SK-N-MC (cell line): ENCODE measurements at regions not wholly inside any gene's neighbourhood (a gene's known extent, or its start where the extent isn't known, plus 50 kb on each side); places are given as distances from the start of the nearest gene placed in this dataset.

Experiments used
- DNase-seq: peaks from one replicate; pipeline ENCODE4 v3.0.0-alpha.2; 2011; ENCODE audit warnings: low read depth, low spot score
- H3K27ac ChIP-seq: fragments of 200-600 bp; sonication (generic); 2 replicates; pipeline ENCODE4 v1.5.1; 2016; ENCODE audit warnings: mixed run types
- H3K36me3 ChIP-seq: fragments of 200-600 bp; sonication (generic); 2 replicates; pipeline ENCODE4 v1.6.1; 2017; ENCODE audit warnings: antibody characterized with exemption, low read length, mixed read lengths; ENCODE audit not compliant: insufficient read depth
- H3K4me3 ChIP-seq: fragments of 200-600 bp; sonication (generic); 2 replicates; pipeline ENCODE4 v1.5.1; 2016
- H3K9ac ChIP-seq: fragments of 200-600 bp; sonication (generic); 2 replicates; pipeline ENCODE4 v1.8.0; 2017; ENCODE audit warnings: mixed run types, mixed read lengths; ENCODE audit not compliant: insufficient read length
- H3K9me3 ChIP-seq: fragments of 200-600 bp; sonication (generic); 2 replicates; pipeline ENCODE4 v1.6.1; 2017; ENCODE audit warnings: low read depth, mild to moderate bottlenecking, antibody characterized with exemption, low read length, moderate library complexity, mixed read lengths
- EZH2 ChIP-seq: fragments of 200-600 bp; sonication (generic); IDR thresholded peaks from one replicate; pipeline ENCODE4 v1.6.1; 2017; ENCODE audit warnings: antibody characterized with exemption
- FOXP2 ChIP-seq: optimal IDR thresholded peaks from 2 replicates; pipeline ENCODE3; 2011; ENCODE audit warnings: mild to moderate bottlenecking, moderate library complexity; ENCODE audit not compliant: insufficient read depth; ENCODE audit errors: extremely low read length, control extremely low read depth
- POLR2AphosphoS5 ChIP-seq: IDR thresholded peaks from 2 replicates; pipeline ENCODE4 v1.6.1; 2012; ENCODE audit warnings: mild to moderate bottlenecking, low read depth, low read length, borderline replicate concordance

GRCh38 chr3:8224941-8225340, 276.7 kb upstream of the LMCD1 start:
- Histone ChIP-seq H3K36me3 (no peaks in the 10 kb centered on the region), H3K4me3 (no peak overlapping the region), H3K27ac (no peak overlapping the region), H3K9me3 (no peaks in the 10 kb centered on the region), H3K9ac (no peak overlapping the region)
- no peak for DNase-seq
- TF ChIP-seq EZH2: no peak
- no peak for TF ChIP-seq POLR2AphosphoS5
- TF ChIP-seq FOXP2: no peak

- Histone ChIP-seq H3K27ac (no peak overlapping the region), H3K9me3 (no peaks in the 10 kb centered on the region), H3K9ac (no peak overlapping the region), H3K36me3 (no peaks in the 10 kb centered on the region), H3K4me3 (no peak overlapping the region)
- DNase-seq: no peak
- TF ChIP-seq EZH2 (no peak), FOXP2 (no peak), POLR2AphosphoS5 (no peak)
These were observed 267.7 kb upstream of the LMCD1 start for GRCh38 chr3:8233938-8234337.

DNA sequence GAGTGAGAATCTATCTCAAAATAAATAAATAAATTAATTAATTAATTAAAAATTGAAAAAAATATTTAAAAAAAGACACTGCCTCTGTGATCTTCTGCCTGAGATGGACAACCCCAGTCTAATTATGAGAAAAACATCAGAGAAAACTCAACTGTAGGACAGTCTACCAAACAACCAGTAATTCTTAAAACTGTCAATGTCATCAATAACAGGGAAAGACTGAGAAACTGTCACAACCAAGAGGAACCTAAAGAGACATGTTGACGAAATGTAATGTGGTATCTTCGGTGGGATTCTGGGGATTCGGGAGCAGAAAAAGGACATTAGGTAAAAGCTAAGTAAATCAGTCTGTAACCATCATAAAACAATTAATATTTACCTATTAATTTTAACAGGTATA, 265.4 kb upstream of the LMCD1 start:
- Histone ChIP-seq H3K36me3 (no peaks in the 10 kb centered on the region), H3K27ac (no peak overlapping the region), H3K9ac (no peak overlapping the region)

GRCh38 chr3:8237893-8238292, 263.7 kb upstream of the LMCD1 start:
- Histone ChIP-seq H3K4me3 (no peak overlapping the region), H3K9ac (no peak overlapping the region), H3K9me3 (no peaks in the 10 kb centered on the region), H3K36me3 (no peaks in the 10 kb centered on the region), H3K27ac (peak overlapping the region; percentile 85)
- TF ChIP-seq EZH2 (no peak), POLR2AphosphoS5 (no peak), FOXP2 (no peak)
- DNase-seq: peak; percentile 1

More for the DNA sequence above, 265.4 kb upstream of the LMCD1 start:
- no peak for DNase-seq
- Histone ChIP-seq H3K4me3 (no peak overlapping the region), H3K9me3 (no peaks in the 10 kb centered on the region)
- TF ChIP-seq FOXP2: no peak
- TF ChIP-seq EZH2: no peak
- no peak for TF ChIP-seq POLR2AphosphoS5

DNA sequence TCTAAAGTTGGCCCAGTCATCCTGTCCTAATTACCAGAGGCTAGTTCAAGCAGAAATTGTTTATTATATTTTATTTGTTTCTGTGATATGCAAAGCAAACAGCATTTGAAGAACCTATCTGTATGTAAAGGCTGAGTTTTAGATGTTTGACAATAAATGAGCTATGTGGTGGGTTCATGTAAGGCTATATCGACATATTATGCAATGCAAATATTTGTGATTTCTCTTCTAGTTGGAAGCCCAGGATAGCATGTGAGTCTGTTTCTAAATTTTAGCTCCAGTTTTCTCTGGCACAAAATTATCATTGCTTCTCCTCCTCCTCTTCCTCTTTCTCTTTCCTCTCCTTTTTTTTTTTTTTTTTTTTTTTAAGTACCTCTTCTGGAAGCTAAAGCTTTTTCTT, 263.2 kb upstream of the LMCD1 start:
- Histone ChIP-seq H3K27ac (peak overlapping the region; percentile 85), H3K36me3 (no peaks in the 10 kb centered on the region), H3K9ac (no peak overlapping the region), H3K4me3 (no peak overlapping the region), H3K9me3 (no peaks in the 10 kb centered on the region)
- TF ChIP-seq POLR2AphosphoS5: no peak
- no peak for TF ChIP-seq EZH2
- TF ChIP-seq FOXP2: no peak
- no peak for DNase-seq

DNA sequence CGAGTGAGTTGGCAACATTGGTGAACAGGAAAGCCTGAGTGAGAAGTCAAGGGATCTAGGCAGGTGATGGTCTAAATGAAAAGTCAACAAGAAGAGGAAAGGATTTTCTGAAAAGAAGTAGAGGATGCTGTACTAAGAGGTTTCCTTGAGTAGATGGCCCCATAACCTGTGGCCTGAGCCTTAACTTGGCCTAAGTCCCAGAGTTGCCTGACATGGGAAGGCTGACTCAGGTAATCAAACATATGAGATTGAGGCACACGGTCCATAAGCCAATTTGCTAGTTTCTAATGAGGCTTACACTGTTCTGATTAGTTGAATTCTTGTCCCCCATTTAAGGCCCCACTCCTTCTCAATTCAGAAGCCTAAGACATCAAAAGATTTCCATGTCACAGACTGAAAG, 262.5 kb upstream of the LMCD1 start:
- H3K9ac ChIP-seq: no peak overlapping the region
- H3K4me3 ChIP-seq: no peak overlapping the region
- no peak for DNase-seq
- peak overlapping the region; percentile 36; the same call in 1 of the 2 replicates for H3K27ac ChIP-seq
- no peaks in the 10 kb centered on the region for H3K9me3 ChIP-seq
- TF ChIP-seq POLR2AphosphoS5: no peak
- no peak for TF ChIP-seq FOXP2
- no peak for TF ChIP-seq EZH2
- H3K36me3 ChIP-seq: no peaks in the 10 kb centered on the region

DNA sequence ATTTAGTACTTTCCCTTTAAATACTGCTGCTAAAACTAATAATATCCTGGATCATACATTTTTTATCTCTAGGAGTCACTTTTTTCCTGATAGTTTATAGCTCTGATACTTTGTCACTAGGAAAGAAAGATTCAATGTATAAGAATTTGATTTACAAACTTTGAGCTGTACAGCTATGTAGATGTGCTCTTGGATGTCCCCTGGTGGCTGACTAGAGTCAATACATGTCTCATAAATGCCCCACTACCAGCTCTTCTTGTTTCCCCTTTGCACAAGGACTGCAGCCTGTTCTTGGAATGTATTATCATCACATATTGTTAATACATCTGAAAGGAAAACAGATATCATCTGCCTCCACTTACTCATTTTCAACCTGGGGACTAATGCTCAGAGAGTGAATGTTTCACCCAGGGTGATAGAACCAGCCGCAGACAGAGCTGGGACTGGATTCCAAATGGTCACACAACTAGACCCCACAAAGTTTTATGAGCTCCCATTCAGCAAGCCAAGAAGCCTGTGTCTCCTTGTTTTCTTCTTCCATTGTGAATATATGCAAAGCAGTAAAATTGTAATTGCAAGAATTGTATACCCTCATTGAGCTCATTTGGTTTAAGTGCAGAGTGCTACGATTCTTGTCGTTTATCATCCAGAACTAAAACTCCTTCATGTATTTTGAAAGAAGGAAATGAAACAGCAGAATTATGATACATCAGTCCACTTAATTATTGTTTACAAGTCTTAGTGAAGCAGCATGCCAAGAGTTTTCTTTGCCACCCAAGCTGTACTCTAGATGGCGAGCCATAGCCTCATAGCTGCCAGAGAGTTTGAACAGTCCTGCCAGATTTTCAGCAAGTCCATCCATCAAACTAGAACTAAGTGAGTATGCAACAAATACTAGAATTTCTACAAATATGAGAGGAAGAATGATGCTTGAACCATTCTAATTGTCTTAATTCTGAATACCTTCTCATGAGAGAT, 261.6 kb upstream of the LMCD1 start:
- Histone ChIP-seq H3K4me3 (no peak overlapping the region), H3K9me3 (no peaks in the 10 kb centered on the region), H3K36me3 (no peaks in the 10 kb centered on the region), H3K9ac (no peak overlapping the region), H3K27ac (peak overlapping the region; percentile 36; the same call in 1 of the 2 replicates)
- TF ChIP-seq EZH2 (no peak), POLR2AphosphoS5 (no peak), FOXP2 (no peak)
- DNase-seq: no peak

- Histone ChIP-seq H3K4me3 (no peak overlapping the region), H3K9ac (no peak overlapping the region), H3K27ac (no peak overlapping the region), H3K9me3 (no peaks in the 10 kb centered on the region), H3K36me3 (no peaks in the 10 kb centered on the region)
- DNase-seq: no peak
- no peak for TF ChIP-seq POLR2AphosphoS5
These were observed 255.6 kb upstream of the LMCD1 start for GRCh38 chr3:8246070-8246469.

- Histone ChIP-seq H3K27ac (no peak overlapping the region), H3K9me3 (no peaks in the 10 kb centered on the region), H3K4me3 (no peak overlapping the region), H3K9ac (no peak overlapping the region), H3K36me3 (no peaks in the 10 kb centered on the region)
- no peak for TF ChIP-seq POLR2AphosphoS5
- TF ChIP-seq FOXP2: no peak
- TF ChIP-seq EZH2: no peak
- no peak for DNase-seq
These were observed 248.4 kb upstream of the LMCD1 start for GRCh38 chr3:8253201-8253600.
